ENCODE measurements at regions not wholly inside any gene's neighbourhood (a gene's known extent, or its start where the extent isn't known, plus 50 kb on each side); places are given as distances from the start of the nearest gene placed in this dataset.

DNA sequence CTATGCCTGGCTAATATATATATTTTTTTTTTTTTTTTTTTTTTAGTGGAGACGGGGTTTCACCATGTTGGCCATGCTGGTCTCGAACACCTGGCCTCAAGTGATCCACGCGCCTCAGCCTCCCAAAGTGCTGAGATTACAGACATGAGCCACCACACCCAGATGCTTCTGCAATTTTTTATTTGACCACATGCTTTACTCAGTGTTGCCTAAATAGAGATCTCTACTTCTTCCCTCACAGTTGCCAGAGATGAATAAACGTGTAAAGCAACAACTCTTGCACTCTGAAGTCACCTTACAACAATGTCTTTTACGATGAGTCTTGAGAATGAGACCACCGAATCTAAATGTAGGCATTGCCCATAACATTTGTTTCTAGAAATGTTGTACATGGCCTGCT is 107.9 kb upstream of the FRMD4A start (continued):
- TF ChIP-seq, protein P1, sequence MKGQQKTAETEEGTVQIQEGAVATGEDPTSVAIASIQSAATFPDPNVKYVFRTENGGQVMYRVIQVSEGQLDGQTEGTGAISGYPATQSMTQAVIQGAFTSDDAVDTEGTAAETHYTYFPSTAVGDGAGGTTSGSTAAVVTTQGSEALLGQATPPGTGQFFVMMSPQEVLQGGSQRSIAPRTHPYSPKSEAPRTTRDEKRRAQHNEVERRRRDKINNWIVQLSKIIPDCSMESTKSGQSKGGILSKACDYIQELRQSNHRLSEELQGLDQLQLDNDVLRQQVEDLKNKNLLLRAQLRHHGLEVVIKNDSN (IDR thresholded peaks at IDR 0.05; ENCODE audit: borderline replicate concordance, low read depth), result no peak
- no peak for TF ChIP-seq FOSL2 (IDR thresholded peaks at IDR 0.05; ENCODE audit: borderline replicate concordance, low read depth)
- no peak for TF ChIP-seq TCF12 (IDR thresholded peaks at IDR 0.05)

DNA sequence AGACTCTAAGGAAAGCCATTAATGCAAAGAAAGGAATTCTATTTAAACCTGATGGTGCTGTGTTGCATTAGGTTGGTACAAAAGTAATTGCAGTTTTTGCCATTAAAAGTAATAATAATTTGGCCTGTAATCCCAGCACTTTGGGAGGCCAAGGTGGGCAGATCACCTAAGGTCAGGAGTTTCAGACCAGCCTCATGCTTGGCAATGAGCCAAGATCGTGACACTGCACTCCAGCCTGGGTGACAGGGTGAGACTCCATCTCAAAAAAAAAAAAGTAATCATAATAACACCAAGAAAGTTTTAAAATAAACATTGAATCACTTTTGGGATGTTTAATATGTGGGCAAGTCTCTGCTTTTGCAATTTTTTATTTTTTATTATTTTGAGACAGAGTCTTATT is 107.3 kb upstream of the FRMD4A start:
- TF ChIP-seq FOXJ3 (CRISPR knock-in tag; IDR thresholded peaks at IDR 0.05), result no peak
- TF ChIP-seq NRF1 (IDR thresholded peaks at IDR 0.05; ENCODE audit: low read depth, low read length), result no peak
- TF ChIP-seq NFIC (IDR thresholded peaks at IDR 0.05; ENCODE audit: borderline replicate concordance), result no peak
- no peak for TF ChIP-seq FOXM1 (IDR thresholded peaks at IDR 0.05; ENCODE audit: low read depth)
- no peak for TF ChIP-seq GABPA (IDR thresholded peaks at IDR 0.05; ENCODE audit: low read depth)
- TF ChIP-seq CHD2 (IDR thresholded peaks at IDR 0.05; ENCODE audit: low read length, partially characterized antibody), result no peak
- TF ChIP-seq, protein P2, sequence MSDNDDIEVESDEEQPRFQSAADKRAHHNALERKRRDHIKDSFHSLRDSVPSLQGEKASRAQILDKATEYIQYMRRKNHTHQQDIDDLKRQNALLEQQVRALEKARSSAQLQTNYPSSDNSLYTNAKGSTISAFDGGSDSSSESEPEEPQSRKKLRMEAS (IDR thresholded peaks at IDR 0.05; ENCODE audit: low read depth), result no peak
- TF ChIP-seq EZH2phosphoT487 (IDR thresholded peaks at IDR 0.05; ENCODE audit: borderline replicate concordance, low read depth), result no peak
- no peak for TF ChIP-seq POLR2AphosphoS5 (IDR thresholded peaks at IDR 0.05; ENCODE audit: low read depth, low read length)
- Histone ChIP-seq H2AFZ (ENCODE audit: low read depth) (no peak overlapping the region), H3K79me2 (ENCODE audit: insufficient read depth) (no peaks in the 10 kb centered on the region), H3K9me2 (no peaks in the 10 kb centered on the region), H3K27me3 (ENCODE audit: insufficient read depth) (no peaks in the 10 kb centered on the region), H3K4me1 (ENCODE audit: control insufficient read depth in 1 of 2, insufficient read depth in 2 of 2, low read depth in 1 of 2, low read length in 1 of 2) (no peaks in the 10 kb centered on the region), H3F3A (replicated peaks; ENCODE audit: insufficient read depth) (no peaks in the 10 kb centered on the region), H4K20me1 (ENCODE audit: insufficient read depth) (no peaks in the 10 kb centered on the region), H3K4me3 (ENCODE audit: low read depth in 2 of 2, low read length in 1 of 2) (no peak overlapping the region), H3K9me3 (no peaks in the 10 kb centered on the region), H3K4me2 (no peak overlapping the region), H3K27ac (ENCODE audit: low read depth in 2 of 2, low read length in 1 of 2) (no peak overlapping the region), H3K36me3 (replicated peaks in 1 of 2; ENCODE audit: control insufficient read depth in 1 of 2, insufficient read depth in 2 of 2, low read length in 1 of 2) (no peaks in the 10 kb centered on the region), H3K9ac (no peak overlapping the region)
- DNase-seq, result no peak
- ChIA-PET POLR2A (no interaction called here), CTCF (no interaction called here)
- WGBS (ENCODE audit: low lambda C conversion rate), result 9% methylated on average over 1 of the region's 1 CpG

DNA sequence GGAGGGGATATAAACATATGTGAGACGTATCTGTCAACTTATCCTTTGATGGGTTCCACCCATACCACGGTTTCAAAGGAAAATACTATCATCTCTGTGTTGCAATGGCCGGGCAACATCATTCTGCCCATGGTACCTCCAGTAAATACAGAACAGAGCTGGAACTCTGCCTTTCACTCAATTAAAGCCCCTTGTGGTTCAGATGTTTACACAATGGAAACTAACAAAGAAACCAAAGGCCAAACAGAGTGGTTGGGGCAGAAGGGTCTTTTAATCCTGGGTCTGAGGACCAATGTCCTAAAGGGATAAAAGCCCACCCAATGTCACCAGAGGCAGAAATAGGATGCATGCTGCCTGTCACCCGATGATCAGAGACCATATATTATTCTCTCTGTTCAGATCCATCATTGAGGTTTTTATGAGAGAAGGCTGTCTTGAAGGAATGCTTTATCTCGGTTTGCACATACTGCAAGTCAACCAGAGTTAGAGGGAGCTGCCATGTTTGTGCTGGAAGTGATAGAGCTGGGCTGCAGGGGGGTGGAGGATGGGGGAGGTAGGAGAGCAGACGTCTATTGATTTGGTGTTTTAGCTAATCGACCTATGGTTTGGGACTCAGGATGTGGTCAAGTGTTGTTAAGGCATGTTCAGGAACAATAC is 105.4 kb upstream of the FRMD4A start:
- Histone ChIP-seq H3K4me3 (ENCODE audit: low read depth in 2 of 2, low read length in 1 of 2) (no peak overlapping the region), H3K79me2 (ENCODE audit: insufficient read depth) (no peaks in the 10 kb centered on the region), H3K36me3 (replicated peaks in 1 of 2; ENCODE audit: control insufficient read depth in 1 of 2, insufficient read depth in 2 of 2, low read length in 1 of 2) (no peaks in the 10 kb centered on the region), H2AFZ (ENCODE audit: low read depth) (no peak overlapping the region), H3K27ac (ENCODE audit: low read depth in 2 of 2, low read length in 1 of 2) (no peak overlapping the region), H3K4me1 (ENCODE audit: control insufficient read depth in 1 of 2, insufficient read depth in 2 of 2, low read depth in 1 of 2, low read length in 1 of 2) (no peaks in the 10 kb centered on the region), H3K4me2 (no peak overlapping the region), H3F3A (replicated peaks; ENCODE audit: insufficient read depth) (no peaks in the 10 kb centered on the region), H3K27me3 (ENCODE audit: insufficient read depth) (no peaks in the 10 kb centered on the region), H3K9me2 (no peaks in the 10 kb centered on the region), H4K20me1 (ENCODE audit: insufficient read depth) (no peaks in the 10 kb centered on the region), H3K9me3 (no peaks in the 10 kb centered on the region), H3K9ac (no peak overlapping the region)
- TF ChIP-seq TCF12 (IDR thresholded peaks at IDR 0.05), result no peak
- TF ChIP-seq RCOR1 (IDR thresholded peaks at IDR 0.05; ENCODE audit: low read length), result no peak
- TF ChIP-seq RAD21 (IDR thresholded peaks at IDR 0.05; ENCODE audit: low read length), result no peak
- no peak for TF ChIP-seq SMC3 (IDR thresholded peaks at IDR 0.05; ENCODE audit: low read depth, low read length)
- TF ChIP-seq ELF1 (IDR thresholded peaks at IDR 0.05), result no peak
- TF ChIP-seq, protein P3, sequence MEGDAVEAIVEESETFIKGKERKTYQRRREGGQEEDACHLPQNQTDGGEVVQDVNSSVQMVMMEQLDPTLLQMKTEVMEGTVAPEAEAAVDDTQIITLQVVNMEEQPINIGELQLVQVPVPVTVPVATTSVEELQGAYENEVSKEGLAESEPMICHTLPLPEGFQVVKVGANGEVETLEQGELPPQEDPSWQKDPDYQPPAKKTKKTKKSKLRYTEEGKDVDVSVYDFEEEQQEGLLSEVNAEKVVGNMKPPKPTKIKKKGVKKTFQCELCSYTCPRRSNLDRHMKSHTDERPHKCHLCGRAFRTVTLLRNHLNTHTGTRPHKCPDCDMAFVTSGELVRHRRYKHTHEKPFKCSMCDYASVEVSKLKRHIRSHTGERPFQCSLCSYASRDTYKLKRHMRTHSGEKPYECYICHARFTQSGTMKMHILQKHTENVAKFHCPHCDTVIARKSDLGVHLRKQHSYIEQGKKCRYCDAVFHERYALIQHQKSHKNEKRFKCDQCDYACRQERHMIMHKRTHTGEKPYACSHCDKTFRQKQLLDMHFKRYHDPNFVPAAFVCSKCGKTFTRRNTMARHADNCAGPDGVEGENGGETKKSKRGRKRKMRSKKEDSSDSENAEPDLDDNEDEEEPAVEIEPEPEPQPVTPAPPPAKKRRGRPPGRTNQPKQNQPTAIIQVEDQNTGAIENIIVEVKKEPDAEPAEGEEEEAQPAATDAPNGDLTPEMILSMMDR (IDR thresholded peaks at IDR 0.05), result no peak
- TF ChIP-seq FOSL2 (IDR thresholded peaks at IDR 0.05; ENCODE audit: borderline replicate concordance, low read depth), result no peak
- TF ChIP-seq JUND (IDR thresholded peaks at IDR 0.05), result no peak
- TF ChIP-seq, protein P4, sequence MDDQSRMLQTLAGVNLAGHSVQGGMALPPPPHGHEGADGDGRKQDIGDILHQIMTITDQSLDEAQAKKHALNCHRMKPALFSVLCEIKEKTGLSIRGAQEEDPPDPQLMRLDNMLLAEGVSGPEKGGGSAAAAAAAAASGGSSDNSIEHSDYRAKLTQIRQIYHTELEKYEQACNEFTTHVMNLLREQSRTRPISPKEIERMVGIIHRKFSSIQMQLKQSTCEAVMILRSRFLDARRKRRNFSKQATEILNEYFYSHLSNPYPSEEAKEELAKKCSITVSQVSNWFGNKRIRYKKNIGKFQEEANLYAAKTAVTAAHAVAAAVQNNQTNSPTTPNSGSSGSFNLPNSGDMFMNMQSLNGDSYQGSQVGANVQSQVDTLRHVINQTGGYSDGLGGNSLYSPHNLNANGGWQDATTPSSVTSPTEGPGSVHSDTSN (IDR thresholded peaks at IDR 0.05), result no peak
- ChIA-PET POLR2A (no interaction called here), CTCF (interaction anchor here (1.0 to 1.6 kb wide), 2 partner anchors 22 to 41 kb away, joined by 3 to 5 read pairs; no protein-coding TSS in a partner anchor)
- DNase-seq, result no peak
- 43% methylated on average over 7 of the region's 7 CpGs for WGBS (ENCODE audit: low lambda C conversion rate)

Data from SK-N-SH (cell line).